Medulla oblongata (tissue), 1 donor: ENCODE measurements at regions not wholly inside any gene's neighbourhood (a gene's known extent, or its start where the extent isn't known, plus 50 kb on each side); places are given as distances from the start of the nearest gene placed in this dataset.
"Not testable (repeated sequence)": the region's sequence is repeated elsewhere in the genome, so short reads cannot be mapped to it uniquely, and the experiment has no call there.

Experiments
- DNase-seq: peaks from one replicate; pipeline ENCODE4 v3.0.0-alpha.2; 2015; ENCODE audit errors: extremely low spot score

DNA sequence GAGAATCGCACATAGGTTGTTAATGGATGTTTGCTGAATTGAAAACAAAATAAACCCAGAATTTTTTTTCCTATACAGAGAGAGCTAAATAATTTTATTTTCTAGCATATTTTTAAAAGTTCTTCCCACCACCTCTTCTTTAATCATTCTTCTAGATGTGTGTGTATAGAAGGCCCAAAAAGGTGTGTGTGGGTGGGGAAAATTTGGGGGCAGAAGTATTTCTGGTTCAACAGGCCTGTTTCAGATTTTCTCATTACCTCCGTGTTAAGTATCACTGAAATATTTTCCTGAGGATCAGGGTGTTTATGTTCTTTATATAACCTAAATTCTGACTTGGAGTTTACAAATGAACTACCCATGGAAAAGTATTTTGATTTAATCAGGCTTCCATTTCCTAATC lies 144.2 kb upstream of the ZNF804B start:
- DNase-seq, result no peak

DNA sequence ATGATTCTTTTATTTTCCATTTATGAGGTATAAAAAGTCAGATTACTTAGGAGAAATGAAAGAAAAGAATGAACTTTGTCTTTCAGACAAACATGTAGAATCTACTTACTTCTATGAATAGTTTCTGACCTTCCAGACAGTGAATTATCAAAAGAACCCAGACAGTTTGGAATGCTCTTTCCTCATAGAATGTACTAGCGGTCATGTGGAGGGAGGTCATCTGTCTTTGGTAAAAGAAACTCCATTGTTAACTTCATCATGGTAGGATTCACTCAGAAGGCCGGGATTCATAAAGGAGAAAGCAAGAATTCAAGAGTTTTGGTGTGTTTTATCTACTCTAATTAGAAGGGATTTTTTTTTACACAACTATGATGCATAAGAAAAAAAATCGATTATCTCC lies 144.8 kb upstream of the ZNF804B start:
- no peak for DNase-seq

DNA sequence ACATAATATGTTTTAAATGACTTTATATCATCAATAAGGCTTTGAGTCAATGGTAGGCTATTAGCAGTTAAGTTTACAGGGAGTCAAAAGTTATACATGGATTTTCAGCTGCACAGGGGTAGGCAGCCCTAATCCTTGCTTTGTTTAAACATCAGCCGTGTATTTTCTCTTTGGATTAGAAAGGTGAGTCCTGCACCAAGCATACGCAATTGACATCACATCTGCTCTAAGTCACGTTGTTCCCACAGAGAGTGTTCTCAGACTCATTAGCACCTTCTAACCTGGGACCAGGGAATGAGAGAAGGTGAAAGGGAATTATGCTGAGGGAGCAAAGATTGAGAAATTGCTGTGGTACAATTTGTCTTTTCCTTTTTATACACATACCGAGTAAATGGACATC lies 148.6 kb upstream of the ZNF804B start:
- DNase-seq, result no peak

DNA sequence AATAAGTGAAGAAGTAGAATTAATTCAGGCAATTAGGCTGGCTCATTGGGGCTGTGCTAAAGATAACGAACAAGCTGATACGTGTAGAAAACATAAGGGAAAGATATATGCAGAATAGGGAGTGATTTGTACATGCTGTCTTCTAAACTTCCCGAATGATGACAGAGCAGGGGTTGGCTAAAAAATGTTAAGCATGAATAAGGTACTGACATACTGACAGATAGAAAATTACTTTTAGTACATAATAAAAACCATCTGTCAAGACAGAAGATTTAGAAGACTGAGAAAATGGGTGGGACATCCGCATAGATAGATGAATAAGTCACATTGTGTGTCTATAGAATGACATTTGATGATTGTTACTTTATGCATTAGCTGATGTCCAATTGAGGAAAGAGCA lies 158.8 kb upstream of the ZNF804B start:
- no peak for DNase-seq

GRCh38 chr7:88599528-88599927 lies 160.0 kb upstream of the ZNF804B start:
- no peak for DNase-seq

DNA sequence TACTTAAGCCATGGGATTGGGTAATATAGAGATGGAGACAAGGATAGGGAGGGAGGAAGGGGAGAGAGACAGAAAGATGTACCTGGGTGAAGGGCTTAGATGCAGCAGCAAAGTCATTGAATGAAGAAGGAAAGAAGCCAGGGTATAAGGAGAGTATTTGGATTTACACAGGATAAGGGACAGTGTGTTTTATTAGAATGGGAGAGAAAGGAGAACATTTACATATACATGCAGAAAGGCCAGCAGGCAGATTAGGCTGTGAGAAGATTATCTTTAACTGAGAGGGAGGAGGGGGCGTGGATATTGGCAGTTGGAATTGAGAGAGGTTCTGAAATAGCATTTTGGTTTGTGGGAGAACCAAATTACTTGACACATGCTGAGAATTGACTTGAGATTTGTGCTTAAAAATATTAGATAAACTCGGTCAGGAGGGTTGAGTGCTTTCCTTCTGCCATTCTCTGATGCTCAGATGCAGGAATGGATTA lies 161.5 kb upstream of the ZNF804B start:
- no peak for DNase-seq

DNA sequence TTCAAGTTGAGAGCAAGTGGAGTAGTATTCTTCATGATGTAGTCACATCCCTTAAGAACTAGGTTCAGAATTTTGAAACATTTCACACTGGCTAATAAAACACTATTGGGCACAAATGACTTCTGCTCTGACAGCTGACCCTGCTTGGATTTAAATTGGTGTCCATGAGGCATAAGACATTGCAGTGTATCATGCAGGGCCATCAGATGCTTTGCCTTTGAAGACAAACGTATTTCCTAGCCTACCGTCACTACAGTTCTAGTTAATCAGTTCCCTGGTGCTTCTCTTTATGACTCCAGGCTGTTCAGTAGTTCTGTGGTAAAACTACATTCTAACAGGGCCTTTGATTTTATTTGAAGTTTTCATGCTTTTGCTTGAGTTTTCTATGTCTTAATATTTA lies 168.5 kb upstream of the ZNF804B start:
- DNase-seq, result no peak

- DNase-seq, result no peak
These were observed 169.6 kb upstream of the ZNF804B start for GRCh38 chr7:88589927-88590326.

DNA sequence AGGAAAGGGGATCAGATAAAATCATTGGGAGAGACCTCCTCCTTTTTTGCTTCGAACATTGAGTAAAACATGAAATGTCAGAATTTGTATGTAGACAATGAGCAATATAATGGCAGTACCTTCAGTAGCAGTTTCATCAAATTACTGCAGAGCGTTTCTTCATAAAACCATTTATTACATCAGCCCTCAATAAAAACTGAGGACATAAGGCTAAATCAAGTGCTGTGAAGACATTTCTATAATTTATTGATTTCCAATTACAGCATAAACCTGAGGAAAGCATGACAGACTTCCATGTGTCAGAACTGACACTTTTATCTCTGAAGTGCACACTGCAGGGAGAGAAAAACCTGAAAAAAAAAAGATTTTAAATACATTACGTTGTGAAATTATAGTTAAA lies 172.6 kb upstream of the ZNF804B start:
- no peak for DNase-seq

DNA sequence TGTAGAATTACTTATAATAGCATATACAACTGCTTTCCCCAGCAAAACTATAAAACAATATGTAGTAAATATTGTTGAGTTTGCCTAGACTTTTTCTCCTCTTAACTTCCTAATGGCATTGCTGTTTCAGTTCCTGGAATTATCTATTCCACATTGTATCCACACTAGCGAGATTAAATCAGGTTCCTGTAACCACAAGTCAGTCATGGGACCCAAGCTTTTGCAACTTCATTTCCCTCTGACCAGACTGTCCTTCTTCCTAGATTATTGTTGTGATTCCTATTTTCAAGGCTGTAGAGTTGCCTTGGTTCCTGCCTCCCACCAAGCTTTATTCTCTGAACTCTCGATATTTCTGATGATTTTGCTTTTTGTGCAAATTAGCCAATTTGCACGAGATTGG lies 173.3 kb upstream of the ZNF804B start:
- DNase-seq, result peak; percentile 54

- DNase-seq, result no peak
These were observed 182.8 kb upstream of the ZNF804B start for GRCh38 chr7:88576720-88577119.

GRCh38 chr7:88566162-88566729 lies 193.3 kb upstream of the ZNF804B start:
- DNase-seq, result no peak

GRCh38 chr7:88565401-88565800 lies 194.1 kb upstream of the ZNF804B start:
- DNase-seq, result no peak

DNA sequence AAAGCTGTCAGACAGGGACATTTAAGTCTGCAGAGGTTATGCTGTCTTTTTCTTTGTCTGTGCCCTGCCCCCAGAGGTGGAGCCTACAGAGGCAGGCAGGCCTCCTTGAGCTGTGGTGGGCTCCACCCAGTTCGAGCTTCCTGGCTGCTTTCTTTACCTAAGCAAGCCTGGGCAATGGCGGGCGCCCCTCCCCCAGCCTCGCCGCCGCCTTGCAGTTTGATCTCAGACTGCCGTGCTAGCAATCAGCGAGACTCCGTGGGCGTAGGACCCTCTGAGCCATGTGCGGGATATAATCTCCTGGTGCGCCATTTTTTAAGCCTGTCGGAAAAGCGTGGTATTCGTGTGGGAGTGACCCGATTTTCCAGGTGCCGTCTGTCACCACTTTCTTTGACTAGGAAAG lies 203.1 kb upstream of the ZNF804B start:
- not testable (repeated sequence) for DNase-seq

DNA sequence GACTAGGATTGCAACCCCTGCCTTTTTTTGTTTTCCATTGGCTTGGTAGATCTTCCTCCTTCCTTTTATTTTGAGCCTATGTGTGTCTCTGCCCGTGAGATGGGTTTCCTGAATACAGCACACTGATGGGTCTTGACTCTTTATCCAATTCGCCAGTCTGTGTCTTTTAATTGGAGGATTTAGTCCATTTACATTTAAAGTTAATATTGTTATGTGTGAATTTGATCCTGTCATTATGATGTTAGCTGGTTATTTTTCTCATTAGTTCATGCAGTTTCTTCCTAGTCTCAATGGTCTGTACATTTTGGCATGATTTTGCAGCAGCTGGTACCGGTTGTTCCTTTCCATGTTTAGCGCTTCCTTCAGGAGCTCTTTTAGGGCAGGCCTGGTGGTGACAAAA lies 204.7 kb upstream of the ZNF804B start:
- not testable (repeated sequence) for DNase-seq

DNA sequence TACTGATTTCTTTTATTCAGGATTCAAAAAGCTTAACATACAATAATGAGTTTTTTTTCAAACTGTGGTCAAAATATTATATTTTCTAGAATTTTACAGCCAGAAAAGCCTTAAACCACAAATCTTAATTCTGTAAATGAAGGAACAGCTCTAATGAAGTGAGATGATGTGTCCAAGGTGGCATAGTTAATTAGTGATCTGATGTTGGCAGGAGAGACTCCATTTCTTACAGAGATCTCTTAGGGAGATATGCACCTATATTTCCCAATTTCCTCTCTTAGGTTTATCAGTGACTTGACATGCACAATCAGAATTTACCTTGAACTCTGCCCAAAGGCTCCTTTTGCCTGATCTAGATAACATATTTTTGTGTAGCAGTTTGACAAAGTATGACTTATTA lies 211.1 kb upstream of the ZNF804B start:
- DNase-seq, result no peak

DNA sequence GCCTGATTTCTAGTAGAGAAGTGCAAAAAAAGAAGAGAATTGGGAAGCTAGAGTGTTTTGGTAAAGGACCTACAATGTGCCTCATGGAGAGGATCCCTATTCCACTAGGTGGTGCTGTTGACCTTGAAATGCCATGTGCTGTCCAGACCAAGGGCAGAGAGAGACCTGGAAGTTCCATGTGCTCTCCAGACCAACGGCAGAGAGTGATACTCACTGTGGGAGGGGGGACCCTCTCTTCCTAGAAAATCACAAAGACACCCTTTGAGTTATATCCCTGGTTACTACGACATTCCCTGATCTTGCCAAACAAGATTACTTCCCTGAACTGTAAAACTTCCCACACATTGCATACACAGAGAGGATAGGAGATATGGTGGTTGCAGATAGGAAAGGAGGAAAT lies 212.7 kb upstream of the ZNF804B start:
- DNase-seq, result peak; percentile 19

DNA sequence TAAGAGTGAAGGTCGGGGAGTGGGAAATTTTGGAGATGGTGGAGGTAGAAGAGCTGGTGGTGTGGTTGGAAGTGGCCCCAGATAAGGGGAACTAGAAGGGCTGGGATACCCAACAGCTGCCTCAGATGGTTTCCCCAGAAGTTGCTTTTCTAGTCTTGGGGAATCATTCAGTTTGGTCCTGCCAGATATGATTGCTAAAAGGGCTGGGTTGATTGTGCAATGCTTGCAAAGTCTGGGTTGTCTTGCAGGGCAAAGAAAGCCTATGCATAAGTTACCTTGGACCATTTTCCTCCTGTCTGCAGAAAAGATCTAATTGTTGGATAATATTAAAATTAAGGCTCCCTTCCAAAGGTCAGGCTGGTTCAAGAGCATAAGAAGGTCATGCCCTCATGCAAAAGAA lies 213.8 kb upstream of the ZNF804B start:
- no peak for DNase-seq

GRCh38 chr7:88540012-88540411 lies 219.5 kb upstream of the ZNF804B start:
- no peak for DNase-seq

- DNase-seq, result no peak
These were observed 220.0 kb upstream of the ZNF804B start for GRCh38 chr7:88539518-88539917.

DNA sequence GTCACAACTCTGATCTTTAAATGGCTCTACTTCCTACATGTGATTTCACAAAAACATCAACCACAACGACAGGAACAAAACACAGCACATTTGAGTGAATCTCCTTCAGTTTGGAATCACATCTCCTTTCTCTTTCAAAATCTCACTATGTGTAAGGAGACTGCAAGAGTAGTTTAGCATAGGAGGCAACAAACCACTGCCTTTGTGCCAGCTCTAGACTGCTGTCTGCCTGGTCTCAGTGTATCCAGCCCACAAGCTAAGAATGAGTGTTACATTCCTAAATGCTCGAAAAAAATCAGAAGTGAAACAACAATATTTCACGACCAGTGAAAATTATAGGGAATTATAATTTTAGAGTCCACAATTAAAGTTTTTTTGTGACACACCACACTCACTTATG lies 217.0 kb upstream of the STEAP4 start:
- DNase-seq, result peak; percentile 7

DNA sequence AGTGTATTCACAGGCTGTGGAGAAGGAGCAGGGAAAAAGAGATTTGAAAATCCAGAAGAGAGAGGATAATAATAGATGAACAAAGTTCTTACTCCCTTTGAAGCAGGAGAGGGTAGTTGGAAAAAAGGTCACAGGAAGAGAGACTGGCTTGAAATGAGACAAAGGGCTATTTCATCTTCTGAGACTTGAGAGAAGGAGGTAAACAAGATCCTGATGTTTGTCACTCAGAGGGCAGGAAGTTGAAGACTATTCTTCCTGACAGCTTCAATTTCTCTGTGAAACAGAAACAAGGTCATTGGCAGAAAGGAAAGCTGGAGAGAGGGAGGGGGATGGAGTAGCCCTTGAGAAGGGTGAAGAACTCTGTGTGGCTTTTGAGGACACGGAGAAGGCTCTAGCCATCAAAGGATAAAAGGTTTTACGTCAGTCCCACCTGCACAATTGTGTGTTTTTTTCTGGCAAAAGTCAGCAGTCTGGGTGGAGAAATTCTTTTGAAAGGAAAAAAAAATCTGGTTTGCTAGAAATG lies 216.1 kb upstream of the STEAP4 start:
- peak; percentile 6 for DNase-seq

DNA sequence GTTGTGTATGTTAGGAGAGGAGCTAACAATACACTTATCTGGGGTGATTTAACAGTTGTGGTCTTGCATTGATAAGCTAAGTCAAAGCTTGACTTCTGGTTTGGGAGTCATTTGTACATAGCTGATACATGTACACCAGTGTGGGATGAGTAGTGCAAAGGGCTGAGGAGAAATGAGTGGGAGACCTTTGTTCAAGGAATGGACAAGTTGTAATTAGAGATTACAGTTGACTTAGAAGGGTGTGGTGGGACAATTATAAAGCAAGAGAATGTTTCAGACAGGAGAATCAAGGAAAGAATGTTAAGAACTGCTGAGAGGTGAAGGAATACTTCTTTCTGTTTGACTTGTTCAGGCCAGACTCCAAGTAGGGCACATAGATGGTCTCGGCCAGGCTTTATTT lies 209.7 kb upstream of the STEAP4 start:
- DNase-seq, result no peak

GRCh38 chr7:88515301-88515700 lies 208.6 kb upstream of the STEAP4 start:
- DNase-seq, result no peak
